ENCODE measurements at regions not wholly inside any gene's neighbourhood (a gene's known extent, or its start where the extent isn't known, plus 50 kb on each side); places are given as distances from the start of the nearest gene placed in this dataset.

GRCh38 chr5:143886651-143887638 lies 75.0 kb downstream of the HMHB1 start:
- Mint-ChIP-seq H3K9me3 (ENCODE audit: unreplicated experiment) (no peaks in the 10 kb centered on the region), H3K4me3 (ENCODE audit: unreplicated experiment) (no peak overlapping the region), H3K27ac (ENCODE audit: unreplicated experiment) (no peak overlapping the region), H3K4me1 (ENCODE audit: unreplicated experiment) (peaks cover 7% of the 10 kb centered on the region), H3K27me3 (ENCODE audit: unreplicated experiment) (peaks cover 3% of the 10 kb centered on the region), H3K36me3 (ENCODE audit: low read depth, unreplicated experiment) (no peaks in the 10 kb centered on the region)
- TF ChIP-seq CTCF (IDR thresholded peaks at IDR 0.05; ENCODE audit: unreplicated experiment): no peak
- no peak for DNase-seq (ENCODE audit: low spot score)

- TF ChIP-seq CTCF (IDR thresholded peaks at IDR 0.05; ENCODE audit: unreplicated experiment): no peak
- Mint-ChIP-seq H3K4me1 (ENCODE audit: unreplicated experiment) (peaks cover 10% of the 10 kb centered on the region), H3K27me3 (ENCODE audit: unreplicated experiment) (peaks cover 3% of the 10 kb centered on the region), H3K27ac (ENCODE audit: unreplicated experiment) (no peak overlapping the region), H3K9me3 (ENCODE audit: unreplicated experiment) (no peaks in the 10 kb centered on the region), H3K4me3 (ENCODE audit: unreplicated experiment) (no peak overlapping the region), H3K36me3 (ENCODE audit: low read depth, unreplicated experiment) (no peaks in the 10 kb centered on the region)
- no peak for DNase-seq (ENCODE audit: low spot score)
Observed at GRCh38 chr5:143887903-143888665, 76.1 kb downstream of the HMHB1 start.

- Mint-ChIP-seq H3K9me3 (ENCODE audit: unreplicated experiment) (no peaks in the 10 kb centered on the region), H3K4me3 (ENCODE audit: unreplicated experiment) (no peak overlapping the region), H3K27ac (ENCODE audit: unreplicated experiment) (no peak overlapping the region), H3K36me3 (ENCODE audit: low read depth, unreplicated experiment) (no peaks in the 10 kb centered on the region), H3K4me1 (ENCODE audit: unreplicated experiment) (peaks cover 10% of the 10 kb centered on the region), H3K27me3 (ENCODE audit: unreplicated experiment) (peaks cover 3% of the 10 kb centered on the region)
- TF ChIP-seq CTCF (IDR thresholded peaks at IDR 0.05; ENCODE audit: unreplicated experiment): no peak
- DNase-seq (ENCODE audit: low spot score): no peak
Observed at GRCh38 chr5:143888912-143889311, 77.0 kb downstream of the HMHB1 start.

- TF ChIP-seq CTCF (IDR thresholded peaks at IDR 0.05; ENCODE audit: unreplicated experiment): no peak
- Mint-ChIP-seq H3K27ac (ENCODE audit: unreplicated experiment) (no peak overlapping the region), H3K27me3 (ENCODE audit: unreplicated experiment) (peaks cover 3% of the 10 kb centered on the region), H3K9me3 (ENCODE audit: unreplicated experiment) (no peaks in the 10 kb centered on the region), H3K4me3 (ENCODE audit: unreplicated experiment) (no peak overlapping the region), H3K4me1 (ENCODE audit: unreplicated experiment) (peaks cover 10% of the 10 kb centered on the region), H3K36me3 (ENCODE audit: low read depth, unreplicated experiment) (no peaks in the 10 kb centered on the region)
- DNase-seq (ENCODE audit: low spot score): no peak
Observed at GRCh38 chr5:143889986-143890385, 78.0 kb downstream of the HMHB1 start.
